K562 (cell line): ENCODE measurements at regions not wholly inside any gene's neighbourhood (a gene's known extent, or its start where the extent isn't known, plus 50 kb on each side); places are given as distances from the start of the nearest gene placed in this dataset.

ENCODE experiments used
- ESRRB ChIP-seq: fragments of 250-450 bp; sonication (Bioruptor Pico); IDR thresholded peaks from 2 replicates; pipeline ENCODE4 v1.5.0; 2020; ENCODE audit warnings: mild to moderate bottlenecking, moderate library complexity, borderline replicate concordance
- FOXJ2 ChIP-seq: fragments of 200-800 bp; sonication (Bioruptor generic); IDR thresholded peaks from 2 replicates; pipeline ENCODE4 v1.6.1; 2016; ENCODE audit warnings: missing genetic modification characterization, missing compliant biosample characterization
- FOXP1 ChIP-seq: sonication (generic); formaldehyde crosslinking; IDR thresholded peaks from 2 replicates; pipeline ENCODE4 v1.8.0; 2022; ENCODE audit warnings: mild to moderate bottlenecking, missing genetic modification reagents
- NCOA2 ChIP-seq, 2 experiments: fragments of 450-650 bp; IDR thresholded peaks; 2 replicates each; pipeline ENCODE4 v1.6.1; 2018; ENCODE audit warnings: mild to moderate bottlenecking in 2 of 2, moderate library complexity in 1 of 2; ENCODE audit not compliant: partially characterized antibody in 2 of 2
- SAP30 ChIP-seq: fragments of 200-600 bp; sonication (generic); IDR thresholded peaks from 2 replicates; pipeline ENCODE4 v1.6.1; 2012; ENCODE audit warnings: borderline replicate concordance, low read depth, mild to moderate bottlenecking, moderate library complexity, low read length, control low read depth, inconsistent platforms; ENCODE audit not compliant: insufficient read depth, poor library complexity, severe bottlenecking
- SMARCA5 ChIP-seq: fragments of 450-650 bp; IDR thresholded peaks from 2 replicates; pipeline ENCODE4 v1.6.1; 2016
- ZNF12 ChIP-seq: sonication (generic); formaldehyde crosslinking; IDR thresholded peaks from 2 replicates; pipeline ENCODE4 v1.4.0; 2020; ENCODE audit warnings: mild to moderate bottlenecking, missing genetic modification reagents
- TF ChIP-seq, protein P1 (sequence below), 2 experiments: fragments of 450-650 bp in 1 of 2; IDR thresholded peaks; 2 replicates each; pipeline ENCODE4 v1.6.1; 2011 to 2017; ENCODE audit warnings: low read depth in 2 of 2, antibody characterized with exemption in 1 of 2, borderline replicate concordance in 1 of 2, low read length in 1 of 2, mild to moderate bottlenecking in 1 of 2, mixed read lengths in 1 of 2; ENCODE audit not compliant: control insufficient read depth in 1 of 2
- TF ChIP-seq, protein P2 (sequence below): fragments of 450-650 bp; IDR thresholded peaks from 2 replicates; pipeline ENCODE4 v1.6.1; 2018; ENCODE audit not compliant: partially characterized antibody

DNA sequence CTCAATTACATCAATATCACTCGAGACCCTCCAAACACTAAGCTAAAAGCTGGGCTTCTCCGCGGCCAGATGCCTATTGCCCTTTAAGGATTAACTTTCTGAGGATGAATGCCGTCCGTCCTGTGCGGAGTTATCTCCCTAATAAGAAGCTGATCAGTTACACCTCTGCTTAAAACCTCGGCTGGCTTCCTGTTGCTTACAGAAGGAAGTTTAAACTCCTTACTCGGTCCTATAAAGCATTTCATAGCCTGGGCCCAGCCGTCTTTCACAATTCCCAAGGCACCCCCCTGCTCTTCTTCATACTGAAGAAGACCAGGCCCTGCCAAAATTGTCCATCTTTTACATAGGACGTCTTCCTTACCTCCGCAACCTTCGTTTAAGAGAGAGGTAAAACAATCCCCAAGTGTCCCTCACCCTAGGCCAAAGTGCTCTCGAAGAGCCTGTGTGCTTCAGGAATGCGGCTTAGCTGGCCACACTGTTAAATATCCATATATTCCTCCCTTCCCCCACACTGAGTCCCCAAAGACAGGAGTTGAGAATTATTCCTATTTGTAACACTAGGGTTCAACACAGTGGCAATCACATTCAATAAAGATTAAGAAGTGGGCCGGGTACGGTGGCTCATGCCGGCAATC, 112.6 kb upstream of the IRX5 start (continued):
- TF ChIP-seq SAP30, result no peak
- TF ChIP-seq NCOA2 (IDR thresholded peaks at IDR 0.05; ENCODE audit: partially characterized antibody in 2 of 2), result no peak
- TF ChIP-seq, protein P1, sequence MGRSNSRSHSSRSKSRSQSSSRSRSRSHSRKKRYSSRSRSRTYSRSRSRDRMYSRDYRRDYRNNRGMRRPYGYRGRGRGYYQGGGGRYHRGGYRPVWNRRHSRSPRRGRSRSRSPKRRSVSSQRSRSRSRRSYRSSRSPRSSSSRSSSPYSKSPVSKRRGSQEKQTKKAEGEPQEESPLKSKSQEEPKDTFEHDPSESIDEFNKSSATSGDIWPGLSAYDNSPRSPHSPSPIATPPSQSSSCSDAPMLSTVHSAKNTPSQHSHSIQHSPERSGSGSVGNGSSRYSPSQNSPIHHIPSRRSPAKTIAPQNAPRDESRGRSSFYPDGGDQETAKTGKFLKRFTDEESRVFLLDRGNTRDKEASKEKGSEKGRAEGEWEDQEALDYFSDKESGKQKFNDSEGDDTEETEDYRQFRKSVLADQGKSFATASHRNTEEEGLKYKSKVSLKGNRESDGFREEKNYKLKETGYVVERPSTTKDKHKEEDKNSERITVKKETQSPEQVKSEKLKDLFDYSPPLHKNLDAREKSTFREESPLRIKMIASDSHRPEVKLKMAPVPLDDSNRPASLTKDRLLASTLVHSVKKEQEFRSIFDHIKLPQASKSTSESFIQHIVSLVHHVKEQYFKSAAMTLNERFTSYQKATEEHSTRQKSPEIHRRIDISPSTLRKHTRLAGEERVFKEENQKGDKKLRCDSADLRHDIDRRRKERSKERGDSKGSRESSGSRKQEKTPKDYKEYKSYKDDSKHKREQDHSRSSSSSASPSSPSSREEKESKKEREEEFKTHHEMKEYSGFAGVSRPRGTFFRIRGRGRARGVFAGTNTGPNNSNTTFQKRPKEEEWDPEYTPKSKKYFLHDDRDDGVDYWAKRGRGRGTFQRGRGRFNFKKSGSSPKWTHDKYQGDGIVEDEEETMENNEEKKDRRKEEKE (IDR thresholded peaks at IDR 0.05; ENCODE audit: borderline replicate concordance in 1 of 2, control insufficient read depth in 1 of 2, low read depth in 2 of 2, low read length in 1 of 2), result no peak
- no peak for TF ChIP-seq ESRRB (CRISPR knock-in tag)
- TF ChIP-seq, protein P2, sequence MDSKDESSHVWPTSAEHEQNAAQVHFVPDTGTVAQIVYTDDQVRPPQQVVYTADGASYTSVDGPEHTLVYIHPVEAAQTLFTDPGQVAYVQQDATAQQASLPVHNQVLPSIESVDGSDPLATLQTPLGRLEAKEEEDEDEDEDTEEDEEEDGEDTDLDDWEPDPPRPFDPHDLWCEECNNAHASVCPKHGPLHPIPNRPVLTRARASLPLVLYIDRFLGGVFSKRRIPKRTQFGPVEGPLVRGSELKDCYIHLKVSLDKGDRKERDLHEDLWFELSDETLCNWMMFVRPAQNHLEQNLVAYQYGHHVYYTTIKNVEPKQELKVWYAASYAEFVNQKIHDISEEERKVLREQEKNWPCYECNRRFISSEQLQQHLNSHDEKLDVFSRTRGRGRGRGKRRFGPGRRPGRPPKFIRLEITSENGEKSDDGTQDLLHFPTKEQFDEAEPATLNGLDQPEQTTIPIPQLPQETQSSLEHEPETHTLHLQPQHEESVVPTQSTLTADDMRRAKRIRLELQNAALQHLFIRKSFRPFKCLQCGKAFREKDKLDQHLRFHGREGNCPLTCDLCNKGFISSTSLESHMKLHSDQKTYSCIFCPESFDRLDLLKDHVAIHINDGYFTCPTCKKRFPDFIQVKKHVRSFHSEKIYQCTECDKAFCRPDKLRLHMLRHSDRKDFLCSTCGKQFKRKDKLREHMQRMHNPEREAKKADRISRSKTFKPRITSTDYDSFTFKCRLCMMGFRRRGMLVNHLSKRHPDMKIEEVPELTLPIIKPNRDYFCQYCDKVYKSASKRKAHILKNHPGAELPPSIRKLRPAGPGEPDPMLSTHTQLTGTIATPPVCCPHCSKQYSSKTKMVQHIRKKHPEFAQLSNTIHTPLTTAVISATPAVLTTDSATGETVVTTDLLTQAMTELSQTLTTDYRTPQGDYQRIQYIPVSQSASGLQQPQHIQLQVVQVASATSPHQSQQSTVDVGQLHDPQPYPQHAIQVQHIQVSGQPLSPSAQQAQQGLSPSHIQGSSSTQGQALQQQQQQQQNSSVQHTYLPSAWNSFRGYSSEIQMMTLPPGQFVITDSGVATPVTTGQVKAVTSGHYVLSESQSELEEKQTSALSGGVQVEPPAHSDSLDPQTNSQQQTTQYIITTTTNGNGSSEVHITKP, result no peak
- TF ChIP-seq FOXP1 (CRISPR knock-in tag), result no peak
- TF ChIP-seq FOXJ2 (tag), result no peak
- TF ChIP-seq SMARCA5, result no peak
- TF ChIP-seq ZNF12 (CRISPR knock-in tag), result no peak
